NT2/D1 (cell line): ENCODE measurements at regions not wholly inside any gene's neighbourhood (a gene's known extent, or its start where the extent isn't known, plus 50 kb on each side); places are given as distances from the start of the nearest gene placed in this dataset.

Source experiments
- DNase-seq: peaks from one replicate; pipeline ENCODE4 v3.0.0-alpha.2; 2011; ENCODE audit warnings: low read depth, low spot score
- H3K27me3 ChIP-seq: 2 replicates; pipeline ENCODE4 v1.6.0; 2011; ENCODE audit warnings: mild to moderate bottlenecking; ENCODE audit not compliant: insufficient read length, insufficient read depth
- H3K36me3 ChIP-seq: 2 replicates; pipeline ENCODE4 v1.6.1; 2011; ENCODE audit warnings: mild to moderate bottlenecking, low read length, mixed read lengths; ENCODE audit not compliant: insufficient read depth, insufficient read length
- H3K4me1 ChIP-seq: 2 replicates; pipeline ENCODE4 v1.5.1; 2011; ENCODE audit not compliant: insufficient read depth, insufficient read length
- H3K4me3 ChIP-seq: 2 replicates; pipeline ENCODE4 v1.5.1; 2011; ENCODE audit warnings: low read depth; ENCODE audit not compliant: insufficient read length
- H3K9ac ChIP-seq: 2 replicates; pipeline ENCODE4 v1.6.0; 2011; ENCODE audit warnings: low read depth; ENCODE audit not compliant: insufficient read length
- H3K9me3 ChIP-seq: 2 replicates; pipeline ENCODE4 v1.5.1; 2011; ENCODE audit warnings: mild to moderate bottlenecking, low read length; ENCODE audit not compliant: insufficient read depth
- SUZ12 ChIP-seq: IDR thresholded peaks from 2 replicates; pipeline ENCODE4 v1.6.1; 2011; ENCODE audit not compliant: insufficient read length, insufficient read depth; ENCODE audit errors: extremely low read depth
- YY1 ChIP-seq: IDR thresholded peaks from 2 replicates; pipeline ENCODE4 v1.6.1; 2011; ENCODE audit not compliant: insufficient read length, insufficient read depth
- ZNF274 ChIP-seq: IDR thresholded peaks from 2 replicates; pipeline ENCODE4 v1.6.1; 2011; ENCODE audit warnings: mild to moderate bottlenecking, low read depth, low read length

- Histone ChIP-seq H3K9ac (no peak overlapping the region), H3K4me3 (no peak overlapping the region), H3K36me3 (no peaks in the 10 kb centered on the region), H3K27me3 (no peaks in the 10 kb centered on the region), H3K4me1 (no peaks in the 10 kb centered on the region), H3K9me3 (no peaks in the 10 kb centered on the region)
- TF ChIP-seq YY1 (no peak), SUZ12 (no peak), ZNF274 (no peak)
- DNase-seq: no peak
Observed at GRCh38 chr16:63629272-63629671, 1492.6 kb downstream of the CDH11 start.

GRCh38 chr16:63628812-63629211, 1493.1 kb downstream of the CDH11 start:
- Histone ChIP-seq H3K9ac (no peak overlapping the region), H3K36me3 (no peaks in the 10 kb centered on the region), H3K9me3 (no peaks in the 10 kb centered on the region), H3K4me1 (no peaks in the 10 kb centered on the region), H3K4me3 (no peak overlapping the region), H3K27me3 (no peaks in the 10 kb centered on the region)
- DNase-seq: no peak
- no peak for TF ChIP-seq YY1
- no peak for TF ChIP-seq SUZ12
- TF ChIP-seq ZNF274: no peak

GRCh38 chr16:63625126-63625525, 1496.7 kb downstream of the CDH11 start:
- H3K9ac ChIP-seq: no peak overlapping the region
- H3K36me3 ChIP-seq: no peaks in the 10 kb centered on the region
- H3K9me3 ChIP-seq: no peaks in the 10 kb centered on the region
- no peak for TF ChIP-seq SUZ12
- TF ChIP-seq ZNF274: no peak
- no peak overlapping the region for H3K4me3 ChIP-seq
- H3K27me3 ChIP-seq: no peaks in the 10 kb centered on the region
- H3K4me1 ChIP-seq: no peaks in the 10 kb centered on the region
- DNase-seq: no peak

- TF ChIP-seq YY1 (no peak), ZNF274 (no peak), SUZ12 (no peak)
- H3K27me3 ChIP-seq: no peaks in the 10 kb centered on the region
- no peaks in the 10 kb centered on the region for H3K4me1 ChIP-seq
- no peak overlapping the region for H3K9ac ChIP-seq
- H3K9me3 ChIP-seq: no peaks in the 10 kb centered on the region
- no peak for DNase-seq
- H3K4me3 ChIP-seq: no peak overlapping the region
- H3K36me3 ChIP-seq: no peaks in the 10 kb centered on the region
Observed at GRCh38 chr16:63623551-63624039, 1498.3 kb downstream of the CDH11 start.

- Histone ChIP-seq H3K36me3 (no peaks in the 10 kb centered on the region), H3K9ac (no peak overlapping the region), H3K4me1 (no peaks in the 10 kb centered on the region), H3K4me3 (no peak overlapping the region), H3K9me3 (no peaks in the 10 kb centered on the region; the same call in 1 of the 2 replicates), H3K27me3 (no peaks in the 10 kb centered on the region)
- TF ChIP-seq ZNF274 (no peak), SUZ12 (no peak), YY1 (no peak)
- DNase-seq: no peak
Observed at GRCh38 chr16:63618896-63619485, 1502.9 kb downstream of the CDH11 start.

GRCh38 chr16:63617990-63618763, 1503.7 kb downstream of the CDH11 start:
- no peak for TF ChIP-seq ZNF274
- no peak for TF ChIP-seq YY1
- no peak for TF ChIP-seq SUZ12

GRCh38 chr16:63617047-63617989, 1504.5 kb downstream of the CDH11 start:
- Histone ChIP-seq H3K36me3 (no peaks in the 10 kb centered on the region), H3K9me3 (no peaks in the 10 kb centered on the region; the same call in 1 of the 2 replicates), H3K4me3 (no peak overlapping the region), H3K4me1 (no peaks in the 10 kb centered on the region), H3K27me3 (no peaks in the 10 kb centered on the region), H3K9ac (no peak overlapping the region)
- TF ChIP-seq YY1: no peak
- no peak for TF ChIP-seq ZNF274
- no peak for TF ChIP-seq SUZ12
- DNase-seq: no peak

More at GRCh38 chr16:63617990-63618763, 1503.7 kb downstream of the CDH11 start:
- Histone ChIP-seq H3K4me3 (no peak overlapping the region), H3K27me3 (no peaks in the 10 kb centered on the region), H3K36me3 (no peaks in the 10 kb centered on the region), H3K9ac (no peak overlapping the region), H3K9me3 (no peaks in the 10 kb centered on the region; the same call in 1 of the 2 replicates), H3K4me1 (no peaks in the 10 kb centered on the region)
- no peak for DNase-seq
